LNCaP clone FGC (cell line): ENCODE measurements at regions not wholly inside any gene's neighbourhood (a gene's known extent, or its start where the extent isn't known, plus 50 kb on each side); places are given as distances from the start of the nearest gene placed in this dataset.

Experiments
- DNase-seq: peaks from one replicate; pipeline ENCODE4 v3.0.0-alpha.2; 2011; ENCODE audit warnings: low read depth
- H3K4me3 ChIP-seq: 2 replicates; pipeline ENCODE4 v1.5.1; 2011; ENCODE audit warnings: mild to moderate bottlenecking, low read depth, low read length, control low read depth
- CTCF ChIP-seq: IDR thresholded peaks from 2 replicates; pipeline ENCODE4 v1.5.1; 2012; ENCODE audit warnings: mild to moderate bottlenecking; ENCODE audit not compliant: control insufficient read depth, insufficient read depth; ENCODE audit errors: extremely low read depth

GRCh38 chr3:176647987-176648386 is 549.3 kb downstream of the TBL1XR1 start:
- no peak for TF ChIP-seq CTCF
- H3K4me3 ChIP-seq = no peak overlapping the region
- DNase-seq = no peak

GRCh38 chr3:176633511-176633910 is 563.8 kb downstream of the TBL1XR1 start:
- no peak for DNase-seq
- TF ChIP-seq CTCF = no peak
- H3K4me3 ChIP-seq = no peak overlapping the region

- TF ChIP-seq CTCF = no peak
- H3K4me3 ChIP-seq = no peak overlapping the region
- no peak for DNase-seq
Observed at GRCh38 chr3:176632925-176633324, 564.4 kb downstream of the TBL1XR1 start.

GRCh38 chr3:176631165-176631564 is 566.1 kb downstream of the TBL1XR1 start:
- TF ChIP-seq CTCF = no peak
- no peak overlapping the region for H3K4me3 ChIP-seq
- DNase-seq = no peak

- H3K4me3 ChIP-seq = no peak overlapping the region
- TF ChIP-seq CTCF = no peak
- no peak for DNase-seq
Observed at GRCh38 chr3:176628101-176628639, 569.1 kb downstream of the TBL1XR1 start.

GRCh38 chr3:176623468-176624150 is 573.7 kb downstream of the TBL1XR1 start:
- no peak for DNase-seq
- no peak overlapping the region for H3K4me3 ChIP-seq
- TF ChIP-seq CTCF = no peak

GRCh38 chr3:176619833-176620232 is 577.4 kb downstream of the TBL1XR1 start:
- no peak overlapping the region for H3K4me3 ChIP-seq
- no peak for TF ChIP-seq CTCF
- no peak for DNase-seq
